NCI-H128 (cell line): ENCODE measurements at regions not wholly inside any gene's neighbourhood (a gene's known extent, or its start where the extent isn't known, plus 50 kb on each side); places are given as distances from the start of the nearest gene placed in this dataset.
"Not testable (repeated sequence)": the region's sequence is repeated elsewhere in the genome, so short reads cannot be mapped to it uniquely, and the experiment has no call there.

Experiments used
- DNase-seq: peaks from one replicate; lab custom pipeline; 2025; ENCODE audit not compliant: unreplicated experiment; lab: John Stamatoyannopoulos, UW

- no peak for DNase-seq
These were observed 395.9 kb downstream of the GPAT3 start for GRCh38 chr4:83931659-83932438.

GRCh38 chr4:83929550-83929949 is 393.6 kb downstream of the GPAT3 start:
- no peak for DNase-seq

GRCh38 chr4:83926950-83927349 is 391.0 kb downstream of the GPAT3 start:
- no peak for DNase-seq

GRCh38 chr4:83923341-83923740 is 387.4 kb downstream of the GPAT3 start:
- no peak for DNase-seq

- DNase-seq: no peak
These were observed 386.5 kb downstream of the GPAT3 start for GRCh38 chr4:83922402-83922801.

- DNase-seq: no peak
These were observed 385.2 kb downstream of the GPAT3 start for GRCh38 chr4:83921124-83921523.

GRCh38 chr4:83920375-83920774 is 384.5 kb downstream of the GPAT3 start:
- no peak for DNase-seq

- no peak for DNase-seq
These were observed 381.7 kb downstream of the GPAT3 start for GRCh38 chr4:83917572-83917971.

- DNase-seq: no peak
These were observed 374.8 kb downstream of the GPAT3 start for GRCh38 chr4:83910693-83911092.

GRCh38 chr4:83906561-83906960 is 370.7 kb downstream of the GPAT3 start:
- no peak for DNase-seq

GRCh38 chr4:83905952-83906351 is 370.0 kb downstream of the GPAT3 start:
- no peak for DNase-seq

- not testable (repeated sequence) for DNase-seq
These were observed 367.8 kb downstream of the GPAT3 start for GRCh38 chr4:83903740-83904139.

- DNase-seq: no peak
These were observed 358.9 kb downstream of the GPAT3 start for GRCh38 chr4:83894831-83895230.

- no peak for DNase-seq
These were observed 354.9 kb downstream of the GPAT3 start for GRCh38 chr4:83890816-83891215.

- no peak for DNase-seq
These were observed 354.3 kb downstream of the GPAT3 start for GRCh38 chr4:83890231-83890630.

GRCh38 chr4:83889802-83890201 is 353.9 kb downstream of the GPAT3 start:
- no peak for DNase-seq

- DNase-seq: no peak
These were observed 349.6 kb downstream of the GPAT3 start for GRCh38 chr4:83885256-83886182.

- no peak for DNase-seq
These were observed 340.1 kb downstream of the GPAT3 start for GRCh38 chr4:83876047-83876446.

GRCh38 chr4:83875437-83875836 is 339.5 kb downstream of the GPAT3 start:
- no peak for DNase-seq

- no peak for DNase-seq
These were observed 338.1 kb downstream of the GPAT3 start for GRCh38 chr4:83873996-83874395.

- no peak for DNase-seq
These were observed 334.5 kb downstream of the GPAT3 start for GRCh38 chr4:83870328-83870950.
